ENCODE measurements at regions not wholly inside any gene's neighbourhood (a gene's known extent, or its start where the extent isn't known, plus 50 kb on each side); places are given as distances from the start of the nearest gene placed in this dataset.

- H3K4me3 ChIP-seq (replicated peaks; ENCODE audit: insufficient read depth, low read length) = no peak overlapping the region
- H3K27me3 ChIP-seq (ENCODE audit: insufficient read depth, poor library complexity, severe bottlenecking) = peaks cover 7% of the 10 kb centered on the region
- H3K27ac ChIP-seq (replicated peaks) = no peak overlapping the region
- no peak for DNase-seq (ENCODE audit: low read depth in 1 of 2, low spot score in 1 of 2)
- no peak for TF ChIP-seq CTCF (IDR thresholded peaks at IDR 0.05; ENCODE audit: insufficient read depth, low read length)
- no peak for TF ChIP-seq POLR2AphosphoS5 (IDR thresholded peaks at IDR 0.05; ENCODE audit: low read depth)
Observed at GRCh38 chr13:91189506-91189905, 158.0 kb upstream of the MIR17HG start.

DNA sequence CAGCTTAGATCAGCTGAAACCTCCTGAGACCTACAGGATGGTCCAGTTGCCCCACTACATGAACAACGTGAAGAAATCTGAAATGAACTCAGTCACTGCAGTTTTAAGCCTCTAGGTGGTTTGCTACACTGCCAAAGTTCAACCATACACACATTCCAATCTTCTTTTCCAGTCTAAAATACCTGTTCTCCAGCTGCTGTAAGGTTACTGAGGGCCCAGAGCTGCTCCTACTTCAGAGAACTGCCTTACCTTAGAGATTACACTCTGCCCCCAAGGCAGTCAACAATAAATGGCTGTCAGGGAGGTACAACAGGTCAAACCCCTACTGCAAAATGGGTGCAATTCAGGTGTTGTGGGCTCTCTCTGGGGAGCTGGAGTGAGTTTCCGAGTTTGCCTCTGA lies 154.1 kb upstream of the MIR17HG start:
- H3K4me3 ChIP-seq (replicated peaks; ENCODE audit: insufficient read depth, low read length) = no peak overlapping the region
- DNase-seq (ENCODE audit: low read depth in 1 of 2, low spot score in 1 of 2) = no peak
- H3K27ac ChIP-seq (replicated peaks) = no peak overlapping the region
- TF ChIP-seq SPI1 (IDR thresholded peaks at IDR 0.05; ENCODE audit: borderline replicate concordance, low read depth) = no peak
- no peak for TF ChIP-seq REST (IDR thresholded peaks at IDR 0.05; ENCODE audit: insufficient replicate concordance, low read depth)
- TF ChIP-seq CTCF (IDR thresholded peaks at IDR 0.05; ENCODE audit: insufficient read depth, low read length) = no peak
- TF ChIP-seq GABPA (IDR thresholded peaks at IDR 0.05; ENCODE audit: low read depth) = no peak
- TF ChIP-seq POLR2AphosphoS5 (IDR thresholded peaks at IDR 0.05; ENCODE audit: low read depth) = no peak
- peaks cover 7% of the 10 kb centered on the region for H3K27me3 ChIP-seq (ENCODE audit: insufficient read depth, poor library complexity, severe bottlenecking)

GRCh38 chr13:91195789-91196188 lies 151.7 kb upstream of the MIR17HG start:
- TF ChIP-seq CTCF (IDR thresholded peaks at IDR 0.05; ENCODE audit: insufficient read depth, low read length) = no peak
- no peak for TF ChIP-seq POLR2AphosphoS5 (IDR thresholded peaks at IDR 0.05; ENCODE audit: low read depth)
- TF ChIP-seq GABPA (IDR thresholded peaks at IDR 0.05; ENCODE audit: low read depth) = no peak
- TF ChIP-seq SPI1 (IDR thresholded peaks at IDR 0.05; ENCODE audit: borderline replicate concordance, low read depth) = no peak
- TF ChIP-seq REST (IDR thresholded peaks at IDR 0.05; ENCODE audit: insufficient replicate concordance, low read depth) = no peak
- DNase-seq (ENCODE audit: low read depth in 1 of 2, low spot score in 1 of 2) = no peak

DNA sequence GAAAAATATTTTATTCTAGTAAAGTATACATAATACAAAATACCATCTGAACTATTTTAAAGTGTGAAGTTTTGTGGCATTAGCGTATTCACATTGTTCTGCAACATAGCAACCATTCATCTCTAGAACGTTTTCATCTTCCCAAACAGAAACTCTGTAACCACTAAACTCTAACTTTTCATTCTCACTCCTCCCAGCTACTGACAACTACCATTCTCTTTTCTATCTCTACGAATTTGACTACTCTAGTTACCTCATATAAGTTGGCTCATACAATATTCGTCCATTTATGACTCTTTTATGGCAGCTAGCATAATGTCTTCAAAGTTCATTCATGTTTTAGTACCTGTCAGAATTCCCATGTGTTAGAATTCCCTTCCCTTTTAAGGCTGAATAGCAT lies 150.5 kb upstream of the MIR17HG start:
- no peak overlapping the region for H3K4me3 ChIP-seq (replicated peaks; ENCODE audit: insufficient read depth, low read length)
- DNase-seq (ENCODE audit: low read depth in 1 of 2, low spot score in 1 of 2) = no peak
- no peak overlapping the region for H3K27ac ChIP-seq (replicated peaks)
- peaks cover 2% of the 10 kb centered on the region for H3K27me3 ChIP-seq (ENCODE audit: insufficient read depth, poor library complexity, severe bottlenecking)
- TF ChIP-seq GABPA (IDR thresholded peaks at IDR 0.05; ENCODE audit: low read depth) = no peak
- TF ChIP-seq SPI1 (IDR thresholded peaks at IDR 0.05; ENCODE audit: borderline replicate concordance, low read depth) = no peak
- no peak for TF ChIP-seq REST (IDR thresholded peaks at IDR 0.05; ENCODE audit: insufficient replicate concordance, low read depth)

More at GRCh38 chr13:91195789-91196188, 151.7 kb upstream of the MIR17HG start:
- no peak overlapping the region for H3K4me3 ChIP-seq (replicated peaks; ENCODE audit: insufficient read depth, low read length)
- no peak overlapping the region for H3K27ac ChIP-seq (replicated peaks)
- peaks cover 2% of the 10 kb centered on the region for H3K27me3 ChIP-seq (ENCODE audit: insufficient read depth, poor library complexity, severe bottlenecking)
